Fibroblast of lung (primary cell): ENCODE measurements at regions not wholly inside any gene's neighbourhood (a gene's known extent, or its start where the extent isn't known, plus 50 kb on each side); places are given as distances from the start of the nearest gene placed in this dataset.
"Not testable (repeated sequence)": the region's sequence is repeated elsewhere in the genome, so short reads cannot be mapped to it uniquely, and the experiment has no call there.

ENCODE experiments used
- DNase-seq, 2 donors: peaks; one replicate each; pipeline versions ENCODE4 v3.0.0 to v3.0.0-alpha.2; 2010; ENCODE audit warnings: low read depth in 2 of 2
- H2AFZ ChIP-seq: 2 replicates; pipeline ENCODE4 v1.5.1; 2012; ENCODE audit warnings: low read length, control low read depth, inconsistent platforms
- H3K27ac ChIP-seq: 2 replicates; pipeline ENCODE4 v1.5.1; 2011; ENCODE audit warnings: low read length, control low read depth; ENCODE audit not compliant: insufficient read depth
- H3K27me3 ChIP-seq: 2 replicates; pipeline ENCODE4 v1.5.1; 2011; ENCODE audit warnings: mild to moderate bottlenecking, low read length; ENCODE audit not compliant: control insufficient read depth, insufficient read depth
- H3K36me3 ChIP-seq: 2 replicates; pipeline ENCODE4 v1.5.1; 2011; ENCODE audit warnings: low read length; ENCODE audit not compliant: control insufficient read depth, insufficient read depth
- H3K4me1 ChIP-seq: 2 replicates; pipeline ENCODE4 v1.5.1; 2011; ENCODE audit warnings: low read length; ENCODE audit not compliant: control insufficient read depth, insufficient read depth; ENCODE audit errors: extremely low read depth
- H3K4me2 ChIP-seq: 2 replicates; pipeline ENCODE4 v1.5.1; 2011; ENCODE audit warnings: low read length, control low read depth; ENCODE audit not compliant: insufficient read depth; ENCODE audit errors: extremely low read depth
- H3K4me3 ChIP-seq, 4 experiments: fragments of 200-600 bp in 1 of 4; sonication (generic) in 1 of 4; replicated peaks in 1 of 4; 2 replicates each; pipeline ENCODE4 v1.5.1; 2011 to 2016; ENCODE audit warnings: low read length in 4 of 4, low read depth in 3 of 4, mild to moderate bottlenecking in 3 of 4, control low read depth in 2 of 4, inconsistent platforms in 1 of 4, mixed read lengths in 1 of 4; ENCODE audit not compliant: insufficient read depth in 1 of 4; ENCODE audit errors: control extremely low read depth in 1 of 4
- H3K79me2 ChIP-seq: 2 replicates; pipeline ENCODE4 v1.5.1; 2012; ENCODE audit warnings: mild to moderate bottlenecking, low read length, inconsistent platforms; ENCODE audit not compliant: control insufficient read depth, insufficient read depth
- H3K9ac ChIP-seq: 2 replicates; pipeline ENCODE4 v1.5.1; 2011; ENCODE audit warnings: mild to moderate bottlenecking, low read length, control low read depth; ENCODE audit not compliant: insufficient read depth
- H3K9me3 ChIP-seq: 2 replicates; pipeline ENCODE4 v1.5.1; 2012; ENCODE audit warnings: low read depth, low read length; ENCODE audit not compliant: control insufficient read depth, insufficient read depth
- H4K20me1 ChIP-seq: 2 replicates; pipeline ENCODE4 v1.5.1; 2011; ENCODE audit warnings: low read length; ENCODE audit not compliant: control insufficient read depth, insufficient read depth; ENCODE audit errors: extremely low read depth
- EZH2 ChIP-seq: IDR thresholded peaks from 2 replicates; pipeline ENCODE4 v1.5.1; 2012; ENCODE audit warnings: low read length, control low read depth, mild to moderate bottlenecking; ENCODE audit errors: missing control alignments
- TF ChIP-seq, protein P1 (sequence below), 2 donors: IDR thresholded peaks in 1 of 2; conservative IDR thresholded peaks in 1 of 2; 1 replicate in 1 of 2; 2 replicates in 1 of 2; pipeline ENCODE4 v1.5.1; 2011 to 2012; ENCODE audit warnings: low read length in 2 of 2, control low read depth in 1 of 2, inconsistent platforms in 1 of 2, low read depth in 1 of 2, mild to moderate bottlenecking in 1 of 2

DNA sequence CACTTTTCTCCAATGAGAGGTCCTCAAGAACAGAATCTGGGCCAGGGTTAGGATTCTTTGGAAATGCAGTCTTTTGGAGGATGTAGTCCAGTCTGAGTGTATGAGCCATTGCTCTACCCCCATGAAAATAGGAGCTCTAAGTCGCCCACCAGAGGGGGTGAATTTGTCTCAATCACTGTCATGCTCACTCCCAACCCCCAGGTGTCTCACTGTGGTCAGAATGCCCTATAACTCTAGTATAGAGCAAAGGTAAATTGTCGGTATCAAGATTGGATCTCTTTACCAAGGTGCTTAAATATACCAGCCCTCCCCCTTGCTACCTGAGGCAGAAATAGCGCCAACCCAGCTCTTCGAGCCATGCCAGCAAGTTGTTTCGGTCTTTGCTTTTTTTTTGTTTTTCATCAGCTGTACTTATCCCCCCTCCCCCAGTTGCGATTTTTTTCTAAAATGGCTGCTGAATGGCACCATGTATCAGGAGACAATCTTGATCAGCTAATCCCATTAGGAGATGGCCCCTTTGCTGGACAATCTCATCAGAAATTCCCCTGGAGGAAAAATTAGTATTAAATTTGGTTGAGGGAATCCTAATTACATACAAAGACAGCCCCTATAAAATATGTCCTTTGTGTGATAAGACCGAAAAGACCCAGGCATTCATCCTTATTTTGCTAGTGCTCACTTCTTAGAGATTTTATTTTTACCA, 130.7 kb downstream of the EBLN2 start:
- Histone ChIP-seq H4K20me1 (no peaks in the 10 kb centered on the region), H3K27ac (no peak overlapping the region)
- TF ChIP-seq EZH2: no peak
- TF ChIP-seq, protein P1, sequence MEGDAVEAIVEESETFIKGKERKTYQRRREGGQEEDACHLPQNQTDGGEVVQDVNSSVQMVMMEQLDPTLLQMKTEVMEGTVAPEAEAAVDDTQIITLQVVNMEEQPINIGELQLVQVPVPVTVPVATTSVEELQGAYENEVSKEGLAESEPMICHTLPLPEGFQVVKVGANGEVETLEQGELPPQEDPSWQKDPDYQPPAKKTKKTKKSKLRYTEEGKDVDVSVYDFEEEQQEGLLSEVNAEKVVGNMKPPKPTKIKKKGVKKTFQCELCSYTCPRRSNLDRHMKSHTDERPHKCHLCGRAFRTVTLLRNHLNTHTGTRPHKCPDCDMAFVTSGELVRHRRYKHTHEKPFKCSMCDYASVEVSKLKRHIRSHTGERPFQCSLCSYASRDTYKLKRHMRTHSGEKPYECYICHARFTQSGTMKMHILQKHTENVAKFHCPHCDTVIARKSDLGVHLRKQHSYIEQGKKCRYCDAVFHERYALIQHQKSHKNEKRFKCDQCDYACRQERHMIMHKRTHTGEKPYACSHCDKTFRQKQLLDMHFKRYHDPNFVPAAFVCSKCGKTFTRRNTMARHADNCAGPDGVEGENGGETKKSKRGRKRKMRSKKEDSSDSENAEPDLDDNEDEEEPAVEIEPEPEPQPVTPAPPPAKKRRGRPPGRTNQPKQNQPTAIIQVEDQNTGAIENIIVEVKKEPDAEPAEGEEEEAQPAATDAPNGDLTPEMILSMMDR (conservative IDR thresholded peaks at IDR 0.05 in 1 of 2, IDR thresholded peaks at IDR 0.05 in 1 of 2; ENCODE audit: low read depth in 1 of 2, low read length in 2 of 2): no peak

DNA sequence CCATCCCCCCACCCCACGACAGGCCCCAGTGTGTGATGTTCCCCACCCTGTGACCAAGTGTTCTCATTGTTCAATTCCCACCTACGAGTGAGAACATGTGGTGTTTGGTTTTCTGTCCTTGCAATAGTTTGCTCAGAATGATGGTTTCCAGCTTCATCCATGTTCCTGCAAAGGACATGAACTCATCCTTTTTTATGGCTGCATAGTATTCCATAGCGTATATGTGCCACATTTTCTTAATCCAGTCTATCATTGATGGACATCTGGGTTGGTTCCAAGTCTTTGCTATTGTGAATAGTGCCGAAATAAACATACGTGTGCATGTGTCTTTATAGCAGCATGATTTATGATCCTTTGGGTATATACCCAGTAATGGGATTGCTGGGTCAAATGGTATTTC, 132.5 kb downstream of the EBLN2 start:
- not testable (repeated sequence) for H3K4me3 ChIP-seq, H3K36me3 ChIP-seq, H3K4me1 ChIP-seq, H3K9ac ChIP-seq, H3K27ac ChIP-seq, H3K27me3 ChIP-seq, H3K79me2 ChIP-seq, H3K4me2 ChIP-seq, DNase-seq, H2AFZ ChIP-seq, H3K9me3 ChIP-seq, H4K20me1 ChIP-seq

More for the DNA sequence above, 130.7 kb downstream of the EBLN2 start:
- no peak overlapping the region for H3K4me3 ChIP-seq
- H3K9me3 ChIP-seq: no peaks in the 10 kb centered on the region
- H3K27me3 ChIP-seq: no peaks in the 10 kb centered on the region
- no peak for DNase-seq
- H3K36me3 ChIP-seq: no peaks in the 10 kb centered on the region
- H2AFZ ChIP-seq: no peak overlapping the region
- no peak overlapping the region for H3K4me2 ChIP-seq
- no peaks in the 10 kb centered on the region for H3K79me2 ChIP-seq
- H3K9ac ChIP-seq: no peak overlapping the region
- no peaks in the 10 kb centered on the region for H3K4me1 ChIP-seq

DNA sequence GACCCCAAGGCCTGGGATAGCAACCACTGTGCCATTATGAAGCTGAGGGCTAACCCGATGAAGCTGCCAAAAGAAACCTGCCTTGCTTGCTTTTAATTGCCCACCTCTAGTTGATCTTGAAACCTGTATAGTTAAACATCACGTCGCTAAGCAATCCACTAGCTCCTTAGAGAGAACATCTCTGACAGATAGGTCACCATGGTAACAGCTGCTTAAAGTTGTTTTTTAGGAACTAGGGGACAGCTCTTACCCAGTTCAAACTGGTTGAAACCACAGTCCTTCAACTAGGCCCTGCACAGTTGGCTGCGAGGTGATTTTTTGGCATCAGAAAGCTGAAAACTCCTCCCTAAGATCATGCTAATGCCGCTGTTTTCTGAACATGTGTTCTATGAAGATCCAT, 135.7 kb downstream of the EBLN2 start:
- H3K4me1 ChIP-seq: no peaks in the 10 kb centered on the region
- H3K9me3 ChIP-seq: no peaks in the 10 kb centered on the region
- no peak overlapping the region for H3K4me2 ChIP-seq
- no peak overlapping the region for H3K4me3 ChIP-seq
- H3K79me2 ChIP-seq: no peaks in the 10 kb centered on the region
- H2AFZ ChIP-seq: no peak overlapping the region
- TF ChIP-seq, protein P1 (conservative IDR thresholded peaks at IDR 0.05 in 1 of 2, IDR thresholded peaks at IDR 0.05 in 1 of 2; ENCODE audit: low read depth in 1 of 2, low read length in 2 of 2): no peak
- no peak for TF ChIP-seq EZH2
- no peak for DNase-seq
- no peaks in the 10 kb centered on the region for H3K36me3 ChIP-seq
- no peaks in the 10 kb centered on the region for H3K27me3 ChIP-seq
- no peak overlapping the region for H3K9ac ChIP-seq
- no peaks in the 10 kb centered on the region for H4K20me1 ChIP-seq
- no peak overlapping the region for H3K27ac ChIP-seq
